ENCODE measurements at regions not wholly inside any gene's neighbourhood (a gene's known extent, or its start where the extent isn't known, plus 50 kb on each side); places are given as distances from the start of the nearest gene placed in this dataset.

GRCh38 chr15:93565201-93565600 is 476.2 kb upstream of the RGMA start (continued):
- no peak for TF ChIP-seq AFF4 (CRISPR knock-in tag; IDR thresholded peaks at IDR 0.05; ENCODE audit: borderline replicate concordance)
- no peak for TF ChIP-seq TP53 (CRISPR knock-in tag; IDR thresholded peaks at IDR 0.05)
- TF ChIP-seq USF1 (CRISPR knock-in tag; IDR thresholded peaks at IDR 0.05): no peak
- no peak for TF ChIP-seq PREB (CRISPR knock-in tag; IDR thresholded peaks at IDR 0.05; ENCODE audit: borderline replicate concordance)
- no peak for TF ChIP-seq SMAD3 (CRISPR knock-in tag; IDR thresholded peaks at IDR 0.05; ENCODE audit: borderline replicate concordance)
- TF ChIP-seq SOX15 (CRISPR knock-in tag; IDR thresholded peaks at IDR 0.05): no peak
- TF ChIP-seq RORB (CRISPR knock-in tag; IDR thresholded peaks at IDR 0.05): no peak
- no peak for TF ChIP-seq MAX (CRISPR knock-in tag; IDR thresholded peaks at IDR 0.05)

- Mint-ChIP-seq H3K9me3 (peaks cover 4% of the 10 kb centered on the region; the same call in 1 of the 2 replicates), H3K36me3 (no peaks in the 10 kb centered on the region), H3K27ac (no peak overlapping the region), H3K27me3 (ENCODE audit: low read depth) (no peaks in the 10 kb centered on the region), H3K4me1 (peaks cover 16% of the 10 kb centered on the region), H3K4me3 (no peak overlapping the region)
- POLR2A ChIA-PET: no interaction called here
- no peak for ATAC-seq
- no peak for DNase-seq (ENCODE audit: low spot score)
- TF ChIP-seq ZNF425 (CRISPR knock-in tag; conservative IDR thresholded peaks at IDR 0.05) (no peak), MXD4 (CRISPR knock-in tag; IDR thresholded peaks at IDR 0.05; ENCODE audit: borderline replicate concordance) (no peak), USF2 (CRISPR knock-in tag; IDR thresholded peaks at IDR 0.05) (no peak), CREB1 (CRISPR knock-in tag; IDR thresholded peaks at IDR 0.05) (no peak), ZNF263 (CRISPR knock-in tag; IDR thresholded peaks at IDR 0.05; ENCODE audit: low read depth) (no peak), NFYB (CRISPR knock-in tag; conservative IDR thresholded peaks at IDR 0.05; ENCODE audit: low read depth) (no peak)
- CTCF ChIA-PET: no interaction called here
These were observed 474.2 kb upstream of the RGMA start for GRCh38 chr15:93563218-93563617.
